Gastrocnemius medialis (tissue), 4 donors: ENCODE measurements at regions not wholly inside any gene's neighbourhood (a gene's known extent, or its start where the extent isn't known, plus 50 kb on each side); places are given as distances from the start of the nearest gene placed in this dataset.

Source experiments
- POLR2A ChIP-seq, 2 donors: fragments of 450-650 bp; IDR thresholded peaks; one replicate each; pipeline ENCODE4 v1.6.1; 2017; ENCODE audit warnings: antibody characterized with exemption in 2 of 2, mild to moderate bottlenecking in 2 of 2, moderate library complexity in 2 of 2
- TF ChIP-seq, protein P1 (sequence below), 5 experiments: fragments of 450-650 bp in 3 of 5; fragments of 200-600 bp in 2 of 5; sonication (generic) in 2 of 5; IDR thresholded peaks in 4 of 5; conservative IDR thresholded peaks in 1 of 5; 1 replicate in 4 of 5; 2 replicates in 1 of 5; pipeline ENCODE4 v1.5.1; 2016 to 2019; ENCODE audit warnings: antibody characterized with exemption in 5 of 5, mild to moderate bottlenecking in 3 of 5, moderate library complexity in 3 of 5

GRCh38 chr3:110644203-110644602, 427.4 kb upstream of the NECTIN3 start:
- TF ChIP-seq, protein P1, sequence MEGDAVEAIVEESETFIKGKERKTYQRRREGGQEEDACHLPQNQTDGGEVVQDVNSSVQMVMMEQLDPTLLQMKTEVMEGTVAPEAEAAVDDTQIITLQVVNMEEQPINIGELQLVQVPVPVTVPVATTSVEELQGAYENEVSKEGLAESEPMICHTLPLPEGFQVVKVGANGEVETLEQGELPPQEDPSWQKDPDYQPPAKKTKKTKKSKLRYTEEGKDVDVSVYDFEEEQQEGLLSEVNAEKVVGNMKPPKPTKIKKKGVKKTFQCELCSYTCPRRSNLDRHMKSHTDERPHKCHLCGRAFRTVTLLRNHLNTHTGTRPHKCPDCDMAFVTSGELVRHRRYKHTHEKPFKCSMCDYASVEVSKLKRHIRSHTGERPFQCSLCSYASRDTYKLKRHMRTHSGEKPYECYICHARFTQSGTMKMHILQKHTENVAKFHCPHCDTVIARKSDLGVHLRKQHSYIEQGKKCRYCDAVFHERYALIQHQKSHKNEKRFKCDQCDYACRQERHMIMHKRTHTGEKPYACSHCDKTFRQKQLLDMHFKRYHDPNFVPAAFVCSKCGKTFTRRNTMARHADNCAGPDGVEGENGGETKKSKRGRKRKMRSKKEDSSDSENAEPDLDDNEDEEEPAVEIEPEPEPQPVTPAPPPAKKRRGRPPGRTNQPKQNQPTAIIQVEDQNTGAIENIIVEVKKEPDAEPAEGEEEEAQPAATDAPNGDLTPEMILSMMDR (IDR thresholded peaks at IDR 0.05 in 4 of 5, conservative IDR thresholded peaks at IDR 0.05 in 1 of 5): no peak
- no peak for TF ChIP-seq POLR2A (IDR thresholded peaks at IDR 0.05)
